ENCODE measurements at regions not wholly inside any gene's neighbourhood (a gene's known extent, or its start where the extent isn't known, plus 50 kb on each side); places are given as distances from the start of the nearest gene placed in this dataset.

- no peak for TF ChIP-seq IRF3 (IDR thresholded peaks at IDR 0.05; ENCODE audit: low read depth, low read length)
- no peak for TF ChIP-seq PBX3 (IDR thresholded peaks at IDR 0.05)
- TF ChIP-seq POLR2AphosphoS5 (IDR thresholded peaks at IDR 0.05; ENCODE audit: low read depth, low read length), result no peak
- TF ChIP-seq EP300 (IDR thresholded peaks at IDR 0.05; ENCODE audit: borderline replicate concordance in 1 of 2, low read depth in 1 of 2, low read length in 1 of 2), result peak in 1 of 2 experiments; percentile 36; a peak in 1 of 4 replicates
- no peak for TF ChIP-seq TAF1 (IDR thresholded peaks at IDR 0.05; ENCODE audit: borderline replicate concordance, low read depth, low read length)
- TF ChIP-seq EZH2phosphoT487 (IDR thresholded peaks at IDR 0.05; ENCODE audit: borderline replicate concordance, low read depth), result no peak
- TF ChIP-seq RFX5 (IDR thresholded peaks at IDR 0.05; ENCODE audit: low read length), result no peak
- no peak for TF ChIP-seq CTCF (IDR thresholded peaks at IDR 0.05)
These were observed 68.4 kb upstream of the RTN4 start for GRCh38 chr2:55118643-55119083.

All from SK-N-SH (cell line).